ENCODE measurements at regions not wholly inside any gene's neighbourhood (a gene's known extent, or its start where the extent isn't known, plus 50 kb on each side); places are given as distances from the start of the nearest gene placed in this dataset.

GRCh38 chr2:191516260-191516659 lies 161.7 kb upstream of the NABP1 start:
- DNase-seq = no peak

GRCh38 chr2:191521608-191522208 lies 156.2 kb upstream of the NABP1 start:
- peak; percentile 2 for DNase-seq

GRCh38 chr2:191522478-191523120 lies 155.3 kb upstream of the NABP1 start:
- DNase-seq = no peak

- no peak for DNase-seq
These were observed 151.8 kb upstream of the NABP1 start for GRCh38 chr2:191526091-191526490.

- no peak for DNase-seq
These were observed 151.4 kb upstream of the NABP1 start for GRCh38 chr2:191526536-191526935.

- no peak for DNase-seq
These were observed 150.9 kb upstream of the NABP1 start for GRCh38 chr2:191526953-191527556.

- DNase-seq = no peak
These were observed 147.3 kb upstream of the NABP1 start for GRCh38 chr2:191530618-191531017.

GRCh38 chr2:191533693-191534180 lies 144.2 kb upstream of the NABP1 start:
- DNase-seq = no peak

- no peak for DNase-seq
These were observed 140.0 kb upstream of the NABP1 start for GRCh38 chr2:191537921-191538320.

GRCh38 chr2:191538334-191538903 lies 139.5 kb upstream of the NABP1 start:
- DNase-seq = no peak

- DNase-seq = no peak
These were observed 138.9 kb upstream of the NABP1 start for GRCh38 chr2:191539068-191539467.

GRCh38 chr2:191540681-191541080 lies 137.3 kb upstream of the NABP1 start:
- no peak for DNase-seq

- no peak for DNase-seq
These were observed 134.2 kb upstream of the NABP1 start for GRCh38 chr2:191543708-191544107.

GRCh38 chr2:191544461-191545062 lies 133.4 kb upstream of the NABP1 start:
- no peak for DNase-seq

- DNase-seq = no peak
These were observed 132.6 kb upstream of the NABP1 start for GRCh38 chr2:191545361-191545760.

- no peak for DNase-seq
These were observed 125.9 kb upstream of the NABP1 start for GRCh38 chr2:191552066-191552465.

GRCh38 chr2:191554240-191554639 lies 123.7 kb upstream of the NABP1 start:
- DNase-seq = no peak

- DNase-seq = peak; percentile 69
These were observed 122.7 kb upstream of the NABP1 start for GRCh38 chr2:191555092-191555742.

GRCh38 chr2:191556463-191556862 lies 121.5 kb upstream of the NABP1 start:
- no peak for DNase-seq

GRCh38 chr2:191557841-191558240 lies 120.1 kb upstream of the NABP1 start:
- DNase-seq = no peak

GRCh38 chr2:191559569-191559968 lies 118.4 kb upstream of the NABP1 start:
- no peak for DNase-seq

- no peak for DNase-seq
These were observed 117.4 kb upstream of the NABP1 start for GRCh38 chr2:191560411-191560980.

GRCh38 chr2:191565120-191565519 lies 112.8 kb upstream of the NABP1 start:
- DNase-seq = no peak

Data from NCI-H774 (cell line).